GM23338 (cell line): ENCODE measurements at regions not wholly inside any gene's neighbourhood (a gene's known extent, or its start where the extent isn't known, plus 50 kb on each side); places are given as distances from the start of the nearest gene placed in this dataset.

Experiments used
- ATAC-seq: fragments of 200-7000 bp; cut with Tn5 transposase; 3 replicates; pipeline ENCODE4 v1.9.1; 2020
- DNase-seq: peaks from one replicate; pipeline ENCODE4 v3.0.0-alpha.2; 2015; ENCODE audit warnings: low spot score
- H2AFZ ChIP-seq: fragments of 200-600 bp; sonication (generic); 2 replicates; pipeline ENCODE4 v1.8.0; 2016; ENCODE audit warnings: antibody characterized with exemption, mild to moderate bottlenecking, moderate library complexity
- H3F3A ChIP-seq: fragments of 200-600 bp; sonication (generic); replicated peaks from 2 replicates; pipeline ENCODE4 v1.8.0; 2017; ENCODE audit warnings: antibody characterized with exemption, mixed run types, low read depth
- H3K27ac ChIP-seq: fragments of 200-600 bp; sonication (generic); 2 replicates; pipeline ENCODE4 v1.6.1; 2016; ENCODE audit warnings: low read depth
- H3K27me3 ChIP-seq: fragments of 200-600 bp; sonication (generic); 2 replicates; pipeline ENCODE4 v1.8.0; 2016; ENCODE audit warnings: mild to moderate bottlenecking, mixed run types, moderate library complexity; ENCODE audit not compliant: insufficient read depth
- H3K36me3 ChIP-seq: fragments of 200-600 bp; sonication (generic); 2 replicates; pipeline ENCODE4 v1.8.0; 2016; ENCODE audit warnings: mild to moderate bottlenecking; ENCODE audit not compliant: insufficient read depth
- H3K4me1 ChIP-seq: fragments of 200-600 bp; sonication (generic); 2 replicates; pipeline ENCODE4 v1.8.0; 2016; ENCODE audit warnings: mild to moderate bottlenecking, moderate library complexity; ENCODE audit not compliant: insufficient read depth
- H3K4me2 ChIP-seq: fragments of 200-600 bp; sonication (generic); 2 replicates; pipeline ENCODE4 v1.7.1; 2017; ENCODE audit warnings: mixed run types
- H3K4me3 ChIP-seq: fragments of 200-600 bp; sonication (generic); 2 replicates; pipeline ENCODE4 v1.6.1; 2016; ENCODE audit warnings: mixed run types
- H3K79me2 ChIP-seq: fragments of 200-600 bp; sonication (generic); replicated peaks from 2 replicates; pipeline ENCODE4 v1.8.0; 2017; ENCODE audit warnings: mild to moderate bottlenecking; ENCODE audit not compliant: insufficient read depth
- H3K9me2 ChIP-seq: fragments of 200-600 bp; sonication (generic); 2 replicates; pipeline ENCODE4 v1.8.0; 2017; ENCODE audit not compliant: insufficient read depth
- H4K20me1 ChIP-seq: fragments of 200-600 bp; sonication (generic); replicated peaks from 2 replicates; pipeline ENCODE4 v1.8.0; 2017; ENCODE audit warnings: mild to moderate bottlenecking; ENCODE audit not compliant: insufficient read depth
- H3K27ac Mint-ChIP-seq: 2 replicates; pipeline ENCODE4 v1.8.0; 2020; ENCODE audit warnings: inconsistent platforms, mild to moderate bottlenecking, moderate library complexity, mixed read lengths
- H3K27me3 Mint-ChIP-seq: 3 replicates; pipeline ENCODE4 v1.8.0; 2022; ENCODE audit warnings: low read depth, mild to moderate bottlenecking, moderate library complexity, mixed read lengths, inconsistent platforms; ENCODE audit not compliant: insufficient read depth, poor library complexity
- H3K36me3 Mint-ChIP-seq: 3 replicates; pipeline ENCODE4 v1.8.0; 2021; ENCODE audit warnings: low read depth, mild to moderate bottlenecking, inconsistent platforms, moderate library complexity, mixed read lengths
- H3K4me1 Mint-ChIP-seq: 3 replicates; pipeline ENCODE4 v1.8.0; 2020; ENCODE audit warnings: mild to moderate bottlenecking, inconsistent platforms, mixed read lengths
- H3K4me3 Mint-ChIP-seq: 3 replicates; pipeline ENCODE4 v1.8.0; 2021; ENCODE audit warnings: moderate library complexity, mild to moderate bottlenecking, inconsistent platforms, mixed read lengths
- H3K9me3 Mint-ChIP-seq: 3 replicates; pipeline ENCODE4 v1.8.0; 2020; ENCODE audit warnings: moderate library complexity, mild to moderate bottlenecking, inconsistent platforms, mixed read lengths
- CREB1 ChIP-seq: fragments of 250-450 bp; sonication (Bioruptor Pico); IDR thresholded peaks from 2 replicates; pipeline ENCODE4 v1.5.0; 2020; ENCODE audit warnings: low read depth, mild to moderate bottlenecking, moderate library complexity
- CTCF ChIP-seq, 2 experiments: fragments of 200-600 bp in 1 of 2; sonication (generic) in 1 of 2; conservative IDR thresholded peaks; 2 replicates each; pipeline versions ENCODE4 v1.5.1 to v1.6.1; 2016 to 2017; ENCODE audit warnings: antibody characterized with exemption in 2 of 2, low read depth in 2 of 2, mild to moderate bottlenecking in 2 of 2, moderate library complexity in 1 of 2
- ETS1 ChIP-seq: IDR thresholded peaks from 2 replicates; pipeline ENCODE4 v1.6.1; 2016; ENCODE audit warnings: antibody characterized with exemption
- EZH2 ChIP-seq: fragments of 200-600 bp; sonication (generic); IDR thresholded peaks from one replicate; pipeline ENCODE4 v1.8.0; 2017; ENCODE audit warnings: antibody characterized with exemption, mild to moderate bottlenecking, low read depth; ENCODE audit not compliant: unreplicated experiment
- EZH2phosphoT487 ChIP-seq: fragments of 200-600 bp; sonication (generic); IDR thresholded peaks from one replicate; pipeline ENCODE4 v1.8.1; 2018; ENCODE audit warnings: antibody characterized with exemption; ENCODE audit not compliant: unreplicated experiment
- JUNB ChIP-seq: IDR thresholded peaks from one replicate; pipeline ENCODE4 v1.6.1; 2016; ENCODE audit warnings: antibody characterized with exemption; ENCODE audit not compliant: unreplicated experiment
- NANOG ChIP-seq: IDR thresholded peaks from 2 replicates; pipeline ENCODE4 v1.6.1; 2016; ENCODE audit warnings: antibody characterized with exemption, borderline replicate concordance
- POLR2AphosphoS5 ChIP-seq: IDR thresholded peaks from 2 replicates; pipeline ENCODE4 v1.6.1; 2016; ENCODE audit warnings: antibody characterized with exemption, low read depth
- REST ChIP-seq: IDR thresholded peaks from one replicate; pipeline ENCODE4 v1.6.1; 2018; ENCODE audit warnings: antibody characterized with exemption; ENCODE audit not compliant: unreplicated experiment
- STAT1 ChIP-seq: IDR thresholded peaks from one replicate; pipeline ENCODE4 v1.6.1; 2016; ENCODE audit warnings: antibody characterized with exemption; ENCODE audit not compliant: unreplicated experiment
- ZNF114 ChIP-seq: fragments of 250-450 bp; sonication (Bioruptor Pico); IDR thresholded peaks from 2 replicates; pipeline ENCODE4 v1.5.0; 2020; ENCODE audit warnings: mild to moderate bottlenecking, moderate library complexity
- ZNF331 ChIP-seq: fragments of 250-450 bp; sonication (Bioruptor Pico); IDR thresholded peaks from 2 replicates; pipeline ENCODE4 v1.5.0; 2020; ENCODE audit warnings: low read depth, mild to moderate bottlenecking, moderate library complexity
- ZNF462 ChIP-seq: fragments of 250-450 bp; sonication (Bioruptor Pico); IDR thresholded peaks from 2 replicates; pipeline ENCODE4 v1.5.0; 2020; ENCODE audit warnings: mild to moderate bottlenecking, moderate library complexity

- no peak for TF ChIP-seq POLR2AphosphoS5
- TF ChIP-seq NANOG: no peak
- TF ChIP-seq ETS1: no peak
- no peak for TF ChIP-seq JUNB
- no peak for TF ChIP-seq CREB1
- TF ChIP-seq REST: no peak
- no peak for TF ChIP-seq CTCF (conservative IDR thresholded peaks at IDR 0.05; ENCODE audit: low read depth in 2 of 2)
- no peak for TF ChIP-seq ZNF114
- TF ChIP-seq ZNF331: no peak
- TF ChIP-seq STAT1: no peak
- TF ChIP-seq EZH2: no peak
These were observed 70.9 kb upstream of the FHL2 start (continued) for GRCh38 chr2:105469781-105470180.

- no peak overlapping the region for H3K4me3 ChIP-seq
- no peak for TF ChIP-seq ZNF462 (CRISPR knock-in tag)
- no peak for TF ChIP-seq JUNB
- no peak for TF ChIP-seq NANOG
- TF ChIP-seq EZH2phosphoT487: no peak
- no peaks in the 10 kb centered on the region for H3K9me3 Mint-ChIP-seq
- no peaks in the 10 kb centered on the region for H4K20me1 ChIP-seq
- peaks cover 10% of the 10 kb centered on the region for H3K27me3 Mint-ChIP-seq
- no peak overlapping the region for H3K4me2 ChIP-seq
- DNase-seq: peak; percentile 24
- H3K9me2 ChIP-seq: no peaks in the 10 kb centered on the region
- no peaks in the 10 kb centered on the region for H3K27me3 ChIP-seq
- H3K4me1 ChIP-seq: peaks cover 15% of the 10 kb centered on the region
- peak; percentile 90 for ATAC-seq
- H3K36me3 ChIP-seq: no peaks in the 10 kb centered on the region
- H3K27ac ChIP-seq: no peak overlapping the region
- H3K79me2 ChIP-seq: no peaks in the 10 kb centered on the region
- H2AFZ ChIP-seq: peak overlapping the region; percentile 93
- H3K27ac Mint-ChIP-seq: no peak overlapping the region
- no peaks in the 10 kb centered on the region for H3F3A ChIP-seq
- no peak overlapping the region for H3K4me3 Mint-ChIP-seq
- no peaks in the 10 kb centered on the region for H3K36me3 Mint-ChIP-seq
- H3K4me1 Mint-ChIP-seq: peaks cover 22% of the 10 kb centered on the region
These were observed 69.8 kb upstream of the FHL2 start for GRCh38 chr2:105468582-105469042.
